Esophagus muscularis mucosa (tissue), 4 donors: ENCODE measurements at regions not wholly inside any gene's neighbourhood (a gene's known extent, or its start where the extent isn't known, plus 50 kb on each side); places are given as distances from the start of the nearest gene placed in this dataset.
A peak's percentile ranks its signal among the peaks of the same experiment; 100 is the strongest.

Source experiments
- DNase-seq: peaks from one replicate; pipeline ENCODE4 v3.0.0-alpha.2; 2017; ENCODE audit errors: extremely low spot score
- H3K27ac ChIP-seq, 4 donors: fragments of 200-600 bp; sonication (generic); replicated peaks in 1 of 4; 1 replicate in 3 of 4; 2 replicates in 1 of 4; pipeline ENCODE4 v1.5.1; 2016 to 2019; ENCODE audit warnings: mild to moderate bottlenecking in 1 of 4
- H3K27me3 ChIP-seq, 4 donors: fragments of 200-600 bp; sonication (generic); one replicate each; pipeline versions ENCODE4 v1.5.1 to v1.6.0; 2016 to 2019
- H3K36me3 ChIP-seq, 4 donors: fragments of 200-600 bp; sonication (generic); one replicate each; pipeline ENCODE4 v1.5.1; 2016 to 2019
- H3K4me1 ChIP-seq, 4 donors: fragments of 200-600 bp; sonication (generic); one replicate each; pipeline ENCODE4 v1.5.1; 2016 to 2019
- H3K4me3 ChIP-seq, 4 donors: fragments of 200-600 bp; sonication (generic); 1 replicate in 2 of 4; 2 replicates in 2 of 4; pipeline ENCODE4 v1.5.1; 2016 to 2019; ENCODE audit warnings: mild to moderate bottlenecking in 4 of 4, moderate library complexity in 1 of 4
- H3K9me3 ChIP-seq, 4 donors: fragments of 200-600 bp; sonication (generic); 1 replicate in 3 of 4; 2 replicates in 1 of 4; pipeline ENCODE4 v1.5.1; 2016 to 2019
- EP300 ChIP-seq: sonication (generic); formaldehyde crosslinking; IDR thresholded peaks from one replicate; pipeline ENCODE4 v1.6.1; 2017; ENCODE audit warnings: antibody characterized with exemption
- POLR2A ChIP-seq: fragments of 450-650 bp; IDR thresholded peaks from one replicate; pipeline ENCODE4 v1.6.1; 2017; ENCODE audit warnings: antibody characterized with exemption, moderate library complexity, mild to moderate bottlenecking, low read depth
- POLR2AphosphoS5 ChIP-seq, 2 donors: sonication (generic); formaldehyde crosslinking; IDR thresholded peaks; one replicate each; pipeline ENCODE4 v1.6.1; 2017; ENCODE audit warnings: antibody characterized with exemption in 2 of 2
- WGBS: methylation state at CpG from one replicate; pipeline ENCODE4 v1.1.5; 2018; 5-methylcytosine and 5-hydroxymethylcytosine counted together
- intact Hi-C: fragments of 100-400 bp; cut with DNase I; formaldehyde crosslinking; loops from one replicate; pipeline ENCODE4 v1.15.1; 2023
- TF ChIP-seq, protein P1 (sequence below), 3 experiments: fragments of 200-600 bp in 2 of 3; fragments of 450-650 bp in 1 of 3; sonication (generic) in 2 of 3; IDR thresholded peaks; one replicate each; pipeline ENCODE4 v1.5.1; 2017 to 2019; ENCODE audit warnings: antibody characterized with exemption in 3 of 3, mild to moderate bottlenecking in 2 of 3, moderate library complexity in 1 of 3

DNA sequence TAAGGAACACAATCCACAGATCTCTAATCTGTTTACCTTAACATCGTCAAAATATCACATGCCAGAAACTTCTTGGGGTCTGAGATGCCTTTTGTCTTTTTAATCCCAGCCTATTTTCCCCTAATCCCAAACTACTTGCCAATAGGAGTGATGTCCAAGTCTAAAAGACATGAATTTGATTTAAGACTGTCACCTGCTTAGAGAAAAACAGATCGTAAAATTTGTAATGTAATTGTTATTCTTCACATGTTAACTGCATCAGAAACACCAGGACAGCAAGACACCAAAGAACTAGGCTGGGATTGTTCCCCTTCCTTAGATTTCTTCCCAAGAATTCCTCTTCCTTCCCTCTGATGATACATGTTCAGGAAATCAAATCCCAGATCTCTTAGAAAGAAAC is 198.1 kb upstream of the ARHGAP20 start:
- Histone ChIP-seq H3K9me3 (no peaks in the 10 kb centered on the region), H3K4me3 (no peak overlapping the region), H3K4me1 (peaks cover 0 to 28% (median 25%) of the 10 kb centered on the region in 4 donors), H3K36me3 (no peaks in the 10 kb centered on the region), H3K27me3 (no peaks in the 10 kb centered on the region), H3K27ac (peak overlapping the region in 1 of 4 donors; percentile 67)
- no peak for TF ChIP-seq POLR2AphosphoS5 (IDR thresholded peaks at IDR 0.05)
- no peak for TF ChIP-seq EP300
- TF ChIP-seq, protein P1, sequence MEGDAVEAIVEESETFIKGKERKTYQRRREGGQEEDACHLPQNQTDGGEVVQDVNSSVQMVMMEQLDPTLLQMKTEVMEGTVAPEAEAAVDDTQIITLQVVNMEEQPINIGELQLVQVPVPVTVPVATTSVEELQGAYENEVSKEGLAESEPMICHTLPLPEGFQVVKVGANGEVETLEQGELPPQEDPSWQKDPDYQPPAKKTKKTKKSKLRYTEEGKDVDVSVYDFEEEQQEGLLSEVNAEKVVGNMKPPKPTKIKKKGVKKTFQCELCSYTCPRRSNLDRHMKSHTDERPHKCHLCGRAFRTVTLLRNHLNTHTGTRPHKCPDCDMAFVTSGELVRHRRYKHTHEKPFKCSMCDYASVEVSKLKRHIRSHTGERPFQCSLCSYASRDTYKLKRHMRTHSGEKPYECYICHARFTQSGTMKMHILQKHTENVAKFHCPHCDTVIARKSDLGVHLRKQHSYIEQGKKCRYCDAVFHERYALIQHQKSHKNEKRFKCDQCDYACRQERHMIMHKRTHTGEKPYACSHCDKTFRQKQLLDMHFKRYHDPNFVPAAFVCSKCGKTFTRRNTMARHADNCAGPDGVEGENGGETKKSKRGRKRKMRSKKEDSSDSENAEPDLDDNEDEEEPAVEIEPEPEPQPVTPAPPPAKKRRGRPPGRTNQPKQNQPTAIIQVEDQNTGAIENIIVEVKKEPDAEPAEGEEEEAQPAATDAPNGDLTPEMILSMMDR (IDR thresholded peaks at IDR 0.05) = no peak
- TF ChIP-seq POLR2A = no peak
- 61% methylated on average over 2 of the region's 2 CpGs for WGBS
- DNase-seq = no peak
- intact Hi-C loops = no loop called here

DNA sequence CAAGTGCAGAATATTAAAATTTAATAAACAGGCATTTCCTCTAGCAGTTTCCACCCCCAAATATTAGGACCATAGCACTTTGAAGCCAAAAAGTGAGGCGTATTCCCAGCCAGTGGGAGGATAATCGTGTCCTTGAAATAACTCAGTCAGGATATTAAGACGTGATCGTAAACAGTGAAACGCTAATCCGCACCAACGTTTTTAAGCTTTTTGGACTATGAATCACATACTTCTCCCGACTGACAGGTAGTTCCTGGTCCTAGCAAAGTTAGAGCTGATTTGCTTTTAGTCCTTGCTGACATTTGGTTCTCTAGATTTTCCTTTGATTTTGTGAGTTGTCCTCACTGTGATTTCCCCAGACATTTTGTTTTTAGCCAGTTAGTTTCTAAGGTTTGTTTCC is 197.1 kb upstream of the ARHGAP20 start:
- TF ChIP-seq EP300 (no peak), POLR2A (no peak), POLR2AphosphoS5 (IDR thresholded peaks at IDR 0.05) (no peak)
- TF ChIP-seq, protein P1 (IDR thresholded peaks at IDR 0.05) = no peak
- Histone ChIP-seq H3K36me3 (no peaks in the 10 kb centered on the region), H3K4me1 (peaks cover 0 to 28% (median 25%) of the 10 kb centered on the region in 4 donors), H3K27ac (peak overlapping the region; percentile 24 to 67 (median 61)), H3K27me3 (no peaks in the 10 kb centered on the region), H3K4me3 (no peak overlapping the region), H3K9me3 (no peaks in the 10 kb centered on the region)
- 25% methylated on average over 8 of the region's 8 CpGs for WGBS
- peak; percentile 64 for DNase-seq
- intact Hi-C loops = no loop called here

GRCh38 chr11:110908401-110909105 is 196.3 kb upstream of the ARHGAP20 start:
- TF ChIP-seq POLR2AphosphoS5 (IDR thresholded peaks at IDR 0.05) (no peak), EP300 (no peak)
- TF ChIP-seq, protein P1 (IDR thresholded peaks at IDR 0.05) = no peak
- Histone ChIP-seq H3K4me3 (no peak overlapping the region), H3K9me3 (no peaks in the 10 kb centered on the region), H3K27me3 (no peaks in the 10 kb centered on the region), H3K4me1 (peaks cover 0 to 28% (median 25%) of the 10 kb centered on the region in 4 donors), H3K36me3 (no peaks in the 10 kb centered on the region), H3K27ac (peak overlapping the region; percentile 58 to 67 (median 64))
- DNase-seq = peak; percentile 47
- intact Hi-C loops = no loop called here
- 62% methylated on average over 3 of the region's 3 CpGs for WGBS

- no peaks in the 10 kb centered on the region for H3K27me3 ChIP-seq
- peak; percentile 29 for DNase-seq
- H3K9me3 ChIP-seq = no peaks in the 10 kb centered on the region
- TF ChIP-seq EP300 (no peak), POLR2AphosphoS5 (IDR thresholded peaks at IDR 0.05) (no peak)
- TF ChIP-seq, protein P1 (IDR thresholded peaks at IDR 0.05) = no peak
- peaks cover 0 to 28% (median 25%) of the 10 kb centered on the region in 4 donors for H3K4me1 ChIP-seq
- peak overlapping the region; percentile 58 to 67 (median 64) for H3K27ac ChIP-seq
- no peaks in the 10 kb centered on the region for H3K36me3 ChIP-seq
- H3K4me3 ChIP-seq = no peak overlapping the region
- intact Hi-C loops = no loop called here
- WGBS = 70% methylated on average over 1 of the region's 1 CpG
These were observed 195.4 kb upstream of the ARHGAP20 start for GRCh38 chr11:110907629-110908028.

DNA sequence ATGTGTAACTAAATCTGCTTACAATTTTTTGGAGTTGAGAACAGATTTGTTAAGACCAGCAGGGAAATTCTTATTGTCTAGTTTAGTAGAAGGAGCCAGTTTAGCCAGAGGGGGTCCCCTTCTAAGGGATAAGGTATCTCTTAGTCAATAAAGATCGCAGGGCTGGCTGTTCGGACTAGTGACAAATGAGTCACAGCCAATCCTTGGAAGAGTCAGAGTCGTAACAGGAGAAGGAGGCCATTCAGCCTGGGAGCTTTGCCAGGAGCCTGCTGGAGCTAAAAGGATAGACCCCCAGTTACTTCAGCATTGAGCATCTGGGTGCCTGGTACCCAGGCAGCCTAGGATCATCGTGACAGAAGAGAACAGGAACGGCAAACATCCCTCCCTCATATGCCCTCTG is 191.6 kb upstream of the ARHGAP20 start:
- no peaks in the 10 kb centered on the region for H3K9me3 ChIP-seq
- H3K4me1 ChIP-seq = peaks cover 0 to 18% (median 17%) of the 10 kb centered on the region in 4 donors
- TF ChIP-seq, protein P1 (IDR thresholded peaks at IDR 0.05) = no peak
- TF ChIP-seq POLR2AphosphoS5 (IDR thresholded peaks at IDR 0.05) = no peak
- TF ChIP-seq EP300 = no peak
- TF ChIP-seq POLR2A = no peak
- no peaks in the 10 kb centered on the region for H3K27me3 ChIP-seq
- intact Hi-C loops = no loop called here
- H3K4me3 ChIP-seq = no peak overlapping the region
- no peak overlapping the region for H3K27ac ChIP-seq
- 66% methylated on average over 5 of the region's 5 CpGs for WGBS
- no peaks in the 10 kb centered on the region for H3K36me3 ChIP-seq
- peak; percentile 42 for DNase-seq
